IPS DF 6.9 (cell line): ENCODE measurements at regions not wholly inside any gene's neighbourhood (a gene's known extent, or its start where the extent isn't known, plus 50 kb on each side); places are given as distances from the start of the nearest gene placed in this dataset.
A peak's percentile ranks its signal among the peaks of the same experiment; 100 is the strongest.
"Not testable (repeated sequence)": the region's sequence is repeated elsewhere in the genome, so short reads cannot be mapped to it uniquely, and the experiment has no call there.

ENCODE experiments used
- DNase-seq: peaks from one replicate; pipeline ENCODE4 v3.0.0-alpha.2; 2013; ENCODE audit warnings: low read depth, low spot score
- H3K27ac ChIP-seq: one replicate; pipeline ENCODE4 v1.5.1; 2013; ENCODE audit warnings: low read length, control low read depth
- H3K27me3 ChIP-seq: 2 replicates; pipeline ENCODE4 v1.6.1; 2013; ENCODE audit warnings: mild to moderate bottlenecking, low read length; ENCODE audit not compliant: control insufficient read depth, insufficient read depth
- H3K36me3 ChIP-seq: 2 replicates; pipeline ENCODE4 v1.6.1; 2013; ENCODE audit warnings: low read length; ENCODE audit not compliant: control insufficient read depth, insufficient read depth
- H3K4me1 ChIP-seq: 2 replicates; pipeline ENCODE4 v1.6.1; 2013; ENCODE audit warnings: low read length; ENCODE audit not compliant: control insufficient read depth, insufficient read depth
- H3K4me3 ChIP-seq: 2 replicates; pipeline ENCODE4 v1.5.1; 2013; ENCODE audit warnings: mild to moderate bottlenecking, low read length
- H3K9me3 ChIP-seq: 2 replicates; pipeline ENCODE4 v1.6.1; 2013; ENCODE audit warnings: low read length, inconsistent platforms; ENCODE audit not compliant: control insufficient read depth, insufficient read depth
- WGBS: extraction: QIAGEN DNeasy Blood & Tissue Kit; methylation state at CpG from one replicate; pipeline ENCODE4 v1.1.7; 2013; ENCODE audit warnings: mixed read lengths, missing lambda C conversion rate; ENCODE audit not compliant: insufficient read length, insufficient coverage; 5-methylcytosine and 5-hydroxymethylcytosine counted together

DNA sequence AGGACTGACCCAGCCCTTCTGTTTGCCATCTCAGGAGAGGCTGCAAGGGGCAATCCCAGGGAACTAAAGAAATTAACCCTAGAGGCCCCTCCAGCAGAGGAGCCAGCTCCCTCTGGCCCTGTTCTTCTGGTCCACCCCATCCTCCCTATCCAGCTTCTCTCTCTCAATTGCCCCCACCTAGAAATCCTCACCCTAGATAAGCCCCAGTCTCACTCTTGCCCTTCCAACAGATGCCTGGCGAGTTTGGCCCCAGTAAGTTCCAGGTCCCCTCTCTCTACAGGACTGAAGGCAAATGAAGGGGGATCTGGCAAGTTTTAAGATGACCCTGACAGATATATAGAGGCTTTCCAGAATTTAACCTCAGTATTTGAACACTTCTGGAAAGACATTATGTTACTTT, 134.0 kb downstream of the THBS2 start:
- no CpG with 5 or more reads among the region's 1 CpG for WGBS
- no peak for DNase-seq
- Histone ChIP-seq H3K4me3 (no peak overlapping the region), H3K27me3 (no peaks in the 10 kb centered on the region), H3K27ac (no peak overlapping the region), H3K36me3 (no peaks in the 10 kb centered on the region), H3K9me3 (no peaks in the 10 kb centered on the region), H3K4me1 (no peaks in the 10 kb centered on the region)

DNA sequence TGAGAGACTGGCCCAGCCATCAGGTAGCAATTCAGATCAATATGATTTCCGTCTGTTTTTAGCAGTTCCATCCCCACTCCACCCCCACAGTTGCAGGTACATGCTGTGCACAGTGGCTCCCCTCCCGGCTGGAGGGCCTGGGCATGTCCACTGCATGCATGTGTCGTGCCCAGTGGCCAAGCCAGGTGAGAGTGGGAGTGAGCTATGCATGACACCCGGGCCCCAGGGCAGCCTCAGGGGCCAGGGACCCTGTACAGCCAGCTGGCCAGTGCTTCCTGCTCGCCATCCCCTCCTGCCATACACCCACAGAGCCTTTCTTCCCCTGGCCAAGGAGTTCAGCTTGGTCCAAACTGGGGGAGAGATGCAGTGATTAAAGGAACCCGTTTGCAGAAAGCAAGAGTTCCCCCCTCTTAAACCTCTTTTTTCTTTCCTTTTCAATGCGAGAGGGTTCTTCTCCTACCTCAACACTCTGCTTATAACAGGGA, 135.3 kb downstream of the THBS2 start:
- Histone ChIP-seq H3K4me3 (no peak overlapping the region), H3K4me1 (no peaks in the 10 kb centered on the region), H3K36me3 (no peaks in the 10 kb centered on the region), H3K27me3 (no peaks in the 10 kb centered on the region), H3K9me3 (no peaks in the 10 kb centered on the region), H3K27ac (no peak overlapping the region)
- DNase-seq = no peak
- no CpG with 5 or more reads among the region's 7 CpGs for WGBS

DNA sequence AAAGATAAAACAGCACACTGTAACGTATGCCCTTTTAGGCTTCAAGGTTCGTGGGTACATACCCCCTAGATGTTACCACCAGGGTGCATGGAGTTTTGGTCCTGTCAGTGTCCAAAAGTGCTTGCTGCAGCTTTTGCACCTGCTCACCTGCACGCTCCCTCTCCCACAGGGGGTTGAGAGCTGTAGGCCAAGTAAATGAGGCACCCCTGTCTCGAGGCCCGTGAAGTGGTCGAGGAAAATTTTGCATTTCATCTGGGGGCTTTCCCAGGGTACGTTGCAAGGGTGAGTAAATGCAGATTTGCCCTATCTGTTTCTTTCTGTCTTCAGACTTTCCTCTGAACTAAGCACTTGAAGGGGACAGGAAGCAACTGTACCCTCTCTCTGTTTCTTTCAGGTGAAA, 136.0 kb downstream of the THBS2 start:
- WGBS = no CpG with 5 or more reads among the region's 7 CpGs
- no peaks in the 10 kb centered on the region for H3K27me3 ChIP-seq
- no peak overlapping the region for H3K4me3 ChIP-seq
- no peak for DNase-seq
- H3K36me3 ChIP-seq = no peaks in the 10 kb centered on the region
- no peaks in the 10 kb centered on the region for H3K9me3 ChIP-seq
- no peaks in the 10 kb centered on the region for H3K4me1 ChIP-seq
- no peak overlapping the region for H3K27ac ChIP-seq

DNA sequence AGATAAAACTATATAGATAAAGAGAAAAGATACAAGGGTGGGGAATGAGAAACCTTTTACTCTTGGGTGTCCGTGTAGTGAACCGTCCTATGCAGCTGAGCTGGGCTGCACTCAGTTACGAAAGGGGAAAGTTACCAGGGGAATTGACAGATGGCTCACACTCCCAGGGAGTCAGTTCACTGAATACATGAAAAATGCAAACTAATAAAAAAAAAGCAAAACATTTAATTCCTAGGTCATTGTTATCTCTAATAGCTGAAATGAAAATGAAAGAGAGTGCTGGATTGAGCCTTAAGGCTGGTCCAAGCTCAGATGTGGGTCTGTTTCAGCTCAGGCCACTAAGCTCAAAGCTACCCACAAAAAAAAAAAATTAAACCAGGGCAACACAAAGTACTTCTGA, 138.0 kb downstream of the THBS2 start:
- WGBS = no CpG with 5 or more reads among the region's 3 CpGs
- H3K4me1 ChIP-seq = no peaks in the 10 kb centered on the region; the same call in 1 of the 2 replicates
- no peaks in the 10 kb centered on the region for H3K36me3 ChIP-seq
- H3K27ac ChIP-seq = no peak overlapping the region
- H3K4me3 ChIP-seq = no peak overlapping the region
- H3K27me3 ChIP-seq = no peaks in the 10 kb centered on the region
- H3K9me3 ChIP-seq = no peaks in the 10 kb centered on the region
- DNase-seq = no peak

DNA sequence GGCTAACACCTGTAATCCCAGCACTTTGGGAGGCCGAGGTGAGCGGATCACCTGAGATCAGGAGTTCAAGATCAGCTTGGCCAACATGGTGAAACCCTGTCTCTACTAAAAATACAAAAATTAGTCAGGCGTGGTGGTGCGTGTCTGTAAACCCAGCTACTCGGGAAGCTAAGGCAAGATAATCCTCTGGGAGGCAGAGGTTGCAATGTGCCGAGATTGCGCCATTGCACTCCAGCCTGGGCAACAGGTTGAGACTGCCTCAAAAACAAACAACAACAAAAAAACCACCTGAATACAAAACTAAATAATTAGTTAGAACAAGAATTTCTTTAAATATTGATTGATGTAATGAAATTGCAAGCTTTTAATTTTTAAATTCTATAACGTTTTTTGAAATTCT, 139.0 kb downstream of the THBS2 start:
- not testable (repeated sequence) for DNase-seq, H3K9me3 ChIP-seq, H3K4me3 ChIP-seq, H3K27ac ChIP-seq, H3K27me3 ChIP-seq, H3K4me1 ChIP-seq, H3K36me3 ChIP-seq
- no CpG with 5 or more reads among the region's 8 CpGs for WGBS

DNA sequence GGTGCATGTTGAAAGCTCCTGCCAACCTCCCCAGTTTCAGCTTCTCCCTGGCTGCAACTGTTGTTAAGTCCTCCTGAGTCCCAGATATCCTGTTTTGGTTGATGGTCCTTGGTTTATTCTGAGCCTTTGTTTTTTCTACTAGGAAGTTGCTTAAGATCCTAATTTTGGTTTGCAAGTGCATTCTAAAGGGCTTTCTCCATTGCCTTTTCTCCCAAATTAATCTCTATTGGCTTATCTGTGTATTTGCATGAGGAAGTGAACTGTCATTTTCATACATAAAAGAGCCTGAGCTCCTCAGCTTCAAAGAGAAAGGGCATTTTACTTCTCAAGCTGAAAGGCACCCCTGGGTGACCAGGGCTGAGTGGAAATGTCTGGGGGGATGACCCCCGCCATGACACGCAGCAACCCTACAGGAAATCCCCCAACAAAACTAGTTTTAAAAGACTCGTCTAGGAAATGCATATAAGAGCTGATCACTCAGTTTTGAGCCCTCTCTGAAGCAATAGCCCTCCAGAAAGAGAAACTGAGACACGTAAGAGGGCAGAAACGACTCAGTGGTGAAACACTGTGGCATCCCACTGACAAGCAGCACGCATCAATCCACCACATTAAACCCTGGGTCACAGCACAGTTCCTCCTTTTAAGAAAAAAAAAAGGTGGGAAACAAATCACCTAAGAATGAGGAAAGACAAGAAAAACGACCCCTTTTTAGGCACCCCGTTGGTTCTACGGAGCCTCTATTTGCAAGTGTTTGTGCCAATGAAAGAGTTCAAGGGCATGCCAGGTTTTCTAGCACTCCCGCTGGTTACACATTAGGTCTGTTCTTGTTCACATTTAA, 140.9 kb downstream of the THBS2 start:
- peak; percentile 13 for DNase-seq
- H3K27ac ChIP-seq = no peak overlapping the region
- H3K36me3 ChIP-seq = no peaks in the 10 kb centered on the region
- WGBS = no CpG with 5 or more reads among the region's 10 CpGs
- no peaks in the 10 kb centered on the region for H3K9me3 ChIP-seq
- H3K4me1 ChIP-seq = no peaks in the 10 kb centered on the region; the same call in 1 of the 2 replicates
- no peaks in the 10 kb centered on the region for H3K27me3 ChIP-seq
- no peak overlapping the region for H3K4me3 ChIP-seq

DNA sequence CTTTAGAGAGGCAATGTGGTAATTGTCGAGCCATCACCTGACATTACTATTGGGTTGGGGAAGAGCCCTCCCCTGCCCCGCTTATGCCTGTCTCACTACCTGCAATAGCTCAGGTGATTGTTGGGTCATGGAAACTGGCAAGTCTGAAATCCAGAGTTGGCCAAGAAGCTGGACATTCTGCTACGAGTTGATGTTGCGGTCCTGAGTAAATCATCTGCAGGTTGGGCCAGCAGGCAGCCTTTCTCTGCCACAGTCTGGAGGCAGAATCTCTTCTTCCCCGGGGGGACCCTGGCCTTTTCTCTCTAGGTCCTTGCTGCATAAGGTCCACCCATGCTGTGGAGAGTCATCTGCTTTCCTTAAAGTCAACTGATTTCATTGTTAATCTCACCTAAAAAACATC, 142.4 kb downstream of the THBS2 start:
- DNase-seq = no peak
- no peaks in the 10 kb centered on the region for H3K9me3 ChIP-seq
- H3K36me3 ChIP-seq = no peaks in the 10 kb centered on the region
- H3K4me3 ChIP-seq = no peak overlapping the region
- H3K27me3 ChIP-seq = no peaks in the 10 kb centered on the region
- no peak overlapping the region for H3K27ac ChIP-seq
- no CpG with 5 or more reads among the region's 5 CpGs for WGBS
- no peaks in the 10 kb centered on the region; the same call in 1 of the 2 replicates for H3K4me1 ChIP-seq

DNA sequence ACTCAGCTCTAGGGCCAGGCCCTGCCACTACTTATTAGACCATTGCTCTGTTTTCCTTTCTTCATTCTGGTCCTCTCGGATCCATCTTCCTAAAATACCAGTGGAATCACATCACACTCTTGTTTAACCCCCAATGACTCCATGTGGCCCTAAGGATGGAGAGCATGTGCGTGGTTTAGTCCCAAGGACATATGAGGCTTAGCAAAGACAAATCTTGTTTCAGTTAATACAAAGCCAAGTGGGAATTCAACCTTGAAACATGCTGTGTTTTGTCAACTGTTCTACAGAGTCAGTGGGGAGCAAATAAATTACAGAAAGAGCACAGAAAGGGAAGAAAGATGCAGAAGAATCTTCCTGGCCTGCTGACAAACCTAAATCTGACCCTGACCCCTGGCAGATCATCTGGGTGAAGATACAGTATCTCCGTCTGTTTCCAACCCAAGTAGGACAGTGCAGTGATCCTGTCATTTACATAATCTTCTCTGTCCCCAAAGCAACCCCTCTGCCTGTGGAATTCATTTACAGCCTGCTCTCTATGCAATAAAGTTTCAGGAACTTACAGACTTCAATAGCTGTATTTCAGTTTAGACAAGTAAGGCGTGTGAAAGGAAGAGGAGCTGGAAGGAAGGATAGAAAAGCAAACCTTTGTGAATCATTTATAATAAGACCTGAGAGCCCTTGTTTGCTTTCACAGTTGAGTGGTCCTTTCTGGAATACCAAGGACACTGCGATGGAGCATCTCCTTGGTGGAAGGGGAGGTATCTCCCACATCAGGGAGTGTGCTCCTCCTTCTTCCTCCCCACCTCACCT, 144.0 kb downstream of the THBS2 start:
- Histone ChIP-seq H3K27ac (no peak overlapping the region), H3K27me3 (no peaks in the 10 kb centered on the region), H3K4me3 (no peak overlapping the region), H3K9me3 (no peaks in the 10 kb centered on the region), H3K4me1 (no peaks in the 10 kb centered on the region; the same call in 1 of the 2 replicates), H3K36me3 (no peaks in the 10 kb centered on the region)
- no peak for DNase-seq
- WGBS = no CpG with 5 or more reads among the region's 5 CpGs

DNA sequence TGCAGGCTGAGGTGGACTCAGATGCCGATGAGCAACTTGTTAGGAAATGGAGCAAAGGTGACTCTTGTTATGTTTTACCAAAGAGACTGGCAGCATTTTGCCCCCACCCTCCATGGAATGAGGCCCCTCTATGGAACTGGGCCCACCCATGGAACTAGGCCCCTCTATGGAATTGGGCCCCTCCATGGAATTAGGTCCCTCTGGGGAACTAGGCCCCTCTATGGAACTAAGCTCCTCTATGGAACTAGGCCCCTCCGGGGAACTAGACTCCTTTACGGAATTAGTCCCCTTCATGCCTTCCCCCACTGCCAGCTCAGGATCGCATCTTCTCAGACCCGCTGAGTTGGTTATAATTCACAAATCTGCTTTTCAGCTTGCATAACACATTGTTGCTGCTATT, 144.9 kb downstream of the THBS2 start:
- Histone ChIP-seq H3K4me3 (no peak overlapping the region), H3K4me1 (no peaks in the 10 kb centered on the region; the same call in 1 of the 2 replicates), H3K27ac (no peak overlapping the region), H3K9me3 (no peaks in the 10 kb centered on the region), H3K36me3 (no peaks in the 10 kb centered on the region), H3K27me3 (no peaks in the 10 kb centered on the region)
- no CpG with 5 or more reads among the region's 5 CpGs for WGBS
- DNase-seq = no peak

DNA sequence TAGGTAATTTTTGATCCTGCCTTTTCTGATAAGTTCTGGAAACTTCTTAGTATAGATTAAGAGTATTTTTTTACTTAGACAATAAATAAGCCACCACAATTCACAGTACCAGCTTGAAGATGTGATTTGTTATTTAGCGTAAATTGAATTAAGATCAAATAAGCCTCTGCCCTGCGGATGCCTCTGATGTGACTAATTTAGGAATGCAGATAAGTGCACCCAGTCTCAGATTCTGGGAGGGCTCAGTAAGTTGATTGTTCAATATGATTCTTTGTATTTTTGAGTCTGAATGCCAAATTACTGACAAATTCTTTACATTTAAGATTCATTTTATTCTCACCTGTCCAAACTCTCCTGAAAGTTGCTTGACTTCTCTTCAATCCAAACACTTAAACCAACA, 147.5 kb downstream of the THBS2 start:
- no CpG with 5 or more reads among the region's 2 CpGs for WGBS
- no peak for DNase-seq
- Histone ChIP-seq H3K4me3 (no peak overlapping the region), H3K27ac (no peak overlapping the region), H3K4me1 (no peaks in the 10 kb centered on the region), H3K36me3 (no peaks in the 10 kb centered on the region), H3K27me3 (no peaks in the 10 kb centered on the region), H3K9me3 (no peaks in the 10 kb centered on the region)
